HG03097 (cell line): ENCODE measurements at regions not wholly inside any gene's neighbourhood (a gene's known extent, or its start where the extent isn't known, plus 50 kb on each side); places are given as distances from the start of the nearest gene placed in this dataset.

Experiments used
- ATAC-seq: cut with Tn5 transposase; IDR thresholded peaks from one replicate; pipeline ENCODE4 v1.9.1; 2021; ENCODE audit not compliant: unreplicated experiment, low FRiP score

- no peak for ATAC-seq
Observed at GRCh38 chr9:28661853-28662252, 1088.6 kb upstream of the C9orf72 start.

- ATAC-seq = no peak
Observed at GRCh38 chr9:28662675-28663074, 1089.4 kb upstream of the C9orf72 start.

- no peak for ATAC-seq
Observed at GRCh38 chr9:28668158-28668557, 1094.9 kb upstream of the C9orf72 start.

DNA sequence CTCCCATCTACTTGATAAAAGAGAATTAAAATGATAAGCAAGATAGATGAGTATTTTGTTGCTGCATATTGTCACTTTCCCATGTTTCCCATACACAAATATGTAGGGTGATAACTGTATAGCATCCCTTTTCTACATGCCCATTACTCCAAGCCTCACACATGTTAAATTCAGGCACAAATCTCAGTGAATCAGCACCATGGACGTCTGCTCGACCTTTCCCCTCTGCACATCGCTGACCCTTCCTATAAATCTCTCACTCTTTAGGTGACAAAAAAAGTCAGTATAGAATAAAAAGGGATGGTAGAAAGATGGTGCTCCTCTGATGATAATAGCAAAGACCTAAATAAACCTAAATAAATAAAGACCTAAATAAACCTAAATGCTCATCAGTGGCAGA, 1097.7 kb upstream of the C9orf72 start:
- no peak for ATAC-seq

DNA sequence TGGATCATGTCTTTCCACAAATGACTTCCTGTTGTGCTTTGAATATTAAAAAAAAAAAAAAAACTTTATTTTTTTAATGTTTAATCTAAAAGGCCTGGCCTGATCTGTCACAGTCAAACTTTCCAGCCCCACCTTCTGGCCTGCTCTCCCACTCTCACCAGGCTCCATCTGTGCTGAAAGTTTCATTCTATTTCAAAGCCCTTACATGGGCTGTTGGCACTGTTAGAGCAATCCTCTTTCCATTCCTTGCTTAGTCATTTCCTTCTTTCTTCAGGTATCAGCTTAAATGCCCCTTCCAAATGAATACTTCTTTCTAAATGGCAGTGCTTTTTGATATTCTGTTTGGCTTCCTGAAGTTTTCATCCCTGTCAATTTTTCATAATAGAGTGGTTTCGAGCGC, 1104.8 kb upstream of the C9orf72 start:
- no peak for ATAC-seq

DNA sequence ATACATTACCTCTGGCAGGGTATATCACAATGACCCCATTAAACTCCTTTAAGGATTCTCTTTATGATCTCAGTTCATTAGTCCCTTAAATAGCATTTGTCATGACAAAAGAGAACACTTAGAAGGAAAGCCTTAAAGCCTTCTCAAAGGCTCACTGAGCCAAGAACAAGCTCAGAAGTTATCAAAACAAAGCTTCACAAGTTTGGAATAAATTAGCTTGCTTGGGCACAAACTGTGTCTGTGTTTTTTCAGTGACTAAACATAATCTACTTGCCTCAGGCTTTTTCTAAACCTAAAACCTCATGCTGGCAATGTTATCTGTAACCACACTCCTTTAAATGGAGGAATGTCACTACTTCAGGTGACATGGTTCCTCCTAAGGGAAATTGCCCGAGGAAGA, 1114.9 kb upstream of the C9orf72 start:
- ATAC-seq = no peak

DNA sequence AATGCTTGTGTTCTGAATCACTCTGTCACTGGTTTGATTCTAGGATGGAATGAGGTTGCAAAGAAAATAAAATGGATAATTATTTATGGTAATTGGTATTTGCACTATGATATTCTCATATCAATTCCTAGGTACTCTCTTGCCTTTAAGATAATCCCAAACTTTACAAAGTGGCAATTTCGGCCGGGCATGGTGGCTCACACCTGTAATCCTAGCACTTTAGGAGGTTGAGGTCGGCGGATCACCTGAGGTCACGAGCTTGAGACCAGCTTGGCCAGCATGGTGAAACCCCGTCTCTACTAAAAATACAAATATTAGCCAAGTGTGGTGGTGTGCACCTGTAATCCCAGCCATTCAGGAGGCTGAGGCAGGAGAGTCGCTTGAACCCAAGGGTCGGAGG, 1118.7 kb upstream of the C9orf72 start:
- no peak for ATAC-seq

DNA sequence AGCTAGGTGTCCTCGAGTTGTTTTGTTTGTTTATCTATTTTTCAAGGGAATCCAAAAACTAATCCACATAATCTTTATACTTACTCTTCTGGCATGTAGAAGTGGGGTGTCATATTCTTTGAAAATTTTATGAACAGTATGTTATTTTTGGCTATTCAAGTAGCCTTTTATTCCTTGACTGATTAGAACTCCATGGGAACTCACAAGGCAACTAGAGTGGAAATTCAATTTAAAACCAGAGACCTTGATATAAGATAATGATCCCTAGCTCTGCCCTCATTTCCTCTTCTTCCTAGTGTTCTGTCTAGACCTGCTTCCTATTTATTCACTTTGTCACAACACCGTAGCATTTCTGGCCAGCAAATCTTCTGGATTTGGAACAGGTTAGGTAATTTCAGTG, 1123.7 kb upstream of the C9orf72 start:
- no peak for ATAC-seq

DNA sequence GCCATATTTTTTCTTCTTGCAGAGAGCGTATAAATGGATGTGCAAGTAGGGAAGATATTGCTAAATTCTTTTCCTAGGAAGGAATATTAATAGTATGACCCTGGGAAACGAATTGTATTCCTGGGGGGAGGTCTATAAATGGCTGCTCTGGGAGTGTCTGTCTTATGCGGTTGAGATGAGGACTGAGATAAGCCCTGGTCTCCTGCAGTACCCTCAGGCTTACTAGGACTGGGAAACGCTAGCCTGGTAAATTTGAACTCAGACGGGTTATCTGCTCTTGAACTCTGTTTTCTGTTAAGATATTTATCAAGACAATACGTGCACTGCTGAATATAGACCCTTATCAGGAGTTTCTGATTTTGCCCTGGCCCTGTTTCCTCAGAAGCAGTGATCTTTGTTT, 1126.4 kb upstream of the C9orf72 start:
- no peak for ATAC-seq

DNA sequence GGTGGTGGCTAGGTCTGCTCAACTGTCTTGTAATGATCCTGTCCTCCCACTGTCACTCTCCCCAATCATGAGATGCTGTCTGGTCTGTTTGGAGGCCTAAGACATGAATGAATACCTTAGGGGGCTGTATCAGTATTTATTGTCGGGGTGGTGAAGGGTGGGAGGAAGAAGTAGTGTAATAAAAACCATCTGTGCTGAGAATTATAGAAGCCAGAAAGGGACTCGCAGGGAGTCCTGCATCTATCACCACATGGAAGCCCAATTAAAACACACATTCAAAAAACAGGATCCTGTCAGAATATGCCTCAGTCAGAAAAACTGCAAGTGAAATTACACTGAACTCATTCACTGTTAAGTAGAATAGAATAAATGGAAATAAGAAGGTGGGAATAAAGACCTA, 1134.3 kb upstream of the C9orf72 start:
- no peak for ATAC-seq

GRCh38 chr9:28714188-28714587, 1140.9 kb upstream of the C9orf72 start:
- no peak for ATAC-seq

DNA sequence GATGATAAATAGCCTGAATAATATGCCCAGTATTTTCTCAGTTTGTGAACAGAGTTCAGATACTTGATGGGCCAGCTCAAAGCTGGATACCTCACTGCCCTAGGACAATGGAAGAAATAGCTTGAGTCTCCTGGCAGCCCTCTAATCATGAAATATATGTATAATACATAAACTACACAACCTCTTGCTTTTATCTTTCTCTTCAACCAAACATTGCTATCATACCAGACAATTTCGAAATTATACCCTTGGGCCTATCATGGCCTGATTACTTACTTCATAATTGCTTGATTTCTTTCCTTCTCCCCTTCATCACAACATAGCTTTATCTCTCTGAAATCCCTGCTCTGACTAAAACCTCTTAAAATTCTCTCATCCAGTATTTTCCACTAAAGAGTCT, 1144.9 kb upstream of the C9orf72 start:
- no peak for ATAC-seq

DNA sequence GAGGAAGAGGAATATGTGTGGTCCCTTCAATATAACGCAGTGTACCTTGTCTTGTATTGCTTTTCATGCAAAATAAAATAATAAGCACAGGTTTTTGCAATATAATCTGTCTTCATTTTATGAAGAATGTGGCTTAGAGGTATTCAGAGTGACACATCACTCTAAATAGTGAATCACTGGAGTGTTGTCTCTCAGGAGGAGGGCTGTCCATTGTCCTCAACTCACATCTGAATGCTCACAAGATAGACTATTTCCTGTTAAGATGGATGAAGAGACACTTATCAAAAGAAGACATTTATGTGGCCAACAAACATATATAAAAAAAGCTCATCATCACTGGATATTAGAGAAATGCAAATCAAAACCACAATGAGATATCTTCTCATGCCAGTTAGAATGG, 1147.5 kb upstream of the C9orf72 start:
- no peak for ATAC-seq

DNA sequence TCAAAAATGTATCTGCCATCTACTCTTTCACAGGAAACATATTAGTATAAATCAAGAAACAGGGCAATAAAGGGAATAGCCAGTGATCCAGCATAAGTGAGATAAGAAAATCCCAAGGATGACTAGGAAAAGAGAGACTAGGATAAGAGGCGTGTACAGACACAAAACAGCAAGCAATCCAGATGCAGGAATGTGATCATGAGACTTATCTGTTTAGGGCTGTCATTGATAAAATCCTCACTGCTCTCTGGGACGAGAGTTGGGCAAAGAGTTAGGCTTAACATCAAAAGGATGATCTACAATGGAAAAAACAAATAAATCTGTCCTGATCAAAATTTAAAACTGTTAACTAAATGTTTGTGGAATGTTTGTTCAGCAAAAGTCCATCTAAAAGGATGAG, 1156.8 kb upstream of the C9orf72 start:
- ATAC-seq = no peak

GRCh38 chr9:28735738-28736342, 1162.6 kb upstream of the C9orf72 start:
- ATAC-seq = no peak

- ATAC-seq = no peak
Observed at GRCh38 chr9:28741459-28741858, 1168.2 kb upstream of the C9orf72 start.

- ATAC-seq = no peak
Observed at GRCh38 chr9:28747351-28747985, 1174.2 kb upstream of the C9orf72 start.

- no peak for ATAC-seq
Observed at GRCh38 chr9:28750136-28750535, 1176.9 kb upstream of the C9orf72 start.

GRCh38 chr9:28758341-28758740, 1185.1 kb upstream of the C9orf72 start:
- no peak for ATAC-seq

DNA sequence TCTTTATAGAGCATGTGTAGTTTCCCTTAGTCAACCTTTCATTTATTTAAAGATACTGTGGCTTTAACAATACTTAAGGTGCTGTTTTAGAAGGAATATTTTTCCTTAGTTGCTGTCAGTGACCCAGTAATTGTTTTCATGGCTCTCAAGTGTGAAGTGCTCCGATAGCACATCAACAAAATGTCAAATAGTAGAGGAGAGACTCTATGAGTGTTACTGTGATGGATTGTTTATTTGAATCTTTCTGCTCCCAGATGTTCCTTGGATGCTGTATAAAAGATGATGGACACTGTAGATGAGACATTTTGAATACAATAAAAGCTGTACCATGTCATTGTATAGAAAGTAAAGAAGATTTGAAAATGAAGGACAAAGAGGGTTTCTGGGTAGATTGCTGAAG, 1185.7 kb upstream of the C9orf72 start:
- ATAC-seq = no peak

DNA sequence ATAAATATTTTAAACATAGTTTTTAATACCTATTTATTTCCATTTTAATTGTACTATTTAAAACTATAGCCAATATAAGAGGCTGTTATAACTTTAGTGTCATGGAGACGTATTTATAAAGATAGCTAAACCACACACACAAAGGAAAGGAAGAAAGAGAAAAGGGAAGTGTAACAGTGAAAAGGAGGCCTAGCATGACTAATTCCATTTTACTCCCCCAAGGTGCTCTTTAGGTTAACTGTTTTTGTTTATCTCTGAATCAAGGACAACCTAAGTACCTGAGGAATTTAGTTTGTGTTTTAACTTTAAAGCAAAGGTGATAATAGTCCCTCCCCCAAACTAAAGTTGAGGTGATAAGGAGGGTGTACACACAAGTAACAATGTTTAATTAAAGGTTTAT, 1188.9 kb upstream of the C9orf72 start:
- no peak for ATAC-seq

GRCh38 chr9:28764532-28764931, 1191.3 kb upstream of the C9orf72 start:
- ATAC-seq = no peak

- no peak for ATAC-seq
Observed at GRCh38 chr9:28770226-28770625, 1196.9 kb upstream of the C9orf72 start.
